Fibroblast of lung (primary cell): ENCODE measurements at regions not wholly inside any gene's neighbourhood (a gene's known extent, or its start where the extent isn't known, plus 50 kb on each side); places are given as distances from the start of the nearest gene placed in this dataset.

Experiments used
- CTCF ChIP-seq, 2 donors: IDR thresholded peaks in 1 of 2; conservative IDR thresholded peaks in 1 of 2; 1 replicate in 1 of 2; 2 replicates in 1 of 2; pipeline ENCODE4 v1.5.1; 2011 to 2012; ENCODE audit warnings: low read length in 2 of 2, control low read depth in 1 of 2, inconsistent platforms in 1 of 2, low read depth in 1 of 2, mild to moderate bottlenecking in 1 of 2
- EZH2 ChIP-seq: IDR thresholded peaks from 2 replicates; pipeline ENCODE4 v1.5.1; 2012; ENCODE audit warnings: low read length, control low read depth, mild to moderate bottlenecking; ENCODE audit errors: missing control alignments

- TF ChIP-seq CTCF (conservative IDR thresholded peaks at IDR 0.05 in 1 of 2, IDR thresholded peaks at IDR 0.05 in 1 of 2; ENCODE audit: low read depth in 1 of 2, low read length in 2 of 2) (no peak), EZH2 (no peak)
Observed at GRCh38 chr16:85419503-85420408, 193.4 kb upstream of the GSE1 start.
